Psoas muscle (tissue), 7 donors: ENCODE measurements at regions not wholly inside any gene's neighbourhood (a gene's known extent, or its start where the extent isn't known, plus 50 kb on each side); places are given as distances from the start of the nearest gene placed in this dataset.
"Not testable (repeated sequence)": the region's sequence is repeated elsewhere in the genome, so short reads cannot be mapped to it uniquely, and the experiment has no call there.

Source experiments
- ATAC-seq, 4 donors: fragments of 200-7000 bp; cut with Tn5 transposase; one replicate each; pipeline ENCODE4 v1.9.1; 2020; ENCODE audit warnings: moderate library complexity in 3 of 4, mild to moderate bottlenecking in 2 of 4
- DNase-seq, 2 donors: peaks; one replicate each; pipeline ENCODE4 v3.0.0-alpha.2; 2020
- H3K27ac ChIP-seq: fragments of 200-600 bp; one replicate; pipeline ENCODE4 v1.8.0; 2022
- H3K27me3 ChIP-seq, 3 donors: fragments of 200-600 bp in 1 of 3; one replicate each; pipeline versions ENCODE4 v1.6.1 to v1.8.0; 2013 to 2022; ENCODE audit warnings: low read length in 2 of 3, mild to moderate bottlenecking in 2 of 3, moderate library complexity in 1 of 3; ENCODE audit not compliant: insufficient read depth in 3 of 3
- H3K36me3 ChIP-seq, 2 donors: fragments of 200-600 bp in 1 of 2; one replicate each; pipeline versions ENCODE4 v1.6.1 to v1.8.0; 2013 to 2022; ENCODE audit warnings: low read depth in 1 of 2, mild to moderate bottlenecking in 1 of 2, moderate library complexity in 1 of 2; ENCODE audit not compliant: insufficient read depth in 1 of 2
- H3K4me1 ChIP-seq: fragments of 200-600 bp; one replicate; pipeline ENCODE4 v1.8.0; 2022
- H3K4me3 ChIP-seq: fragments of 200-600 bp; one replicate; pipeline ENCODE4 v1.8.0; 2022; ENCODE audit warnings: mild to moderate bottlenecking
- H3K9me3 ChIP-seq: fragments of 200-600 bp; one replicate; pipeline ENCODE4 v1.8.0; 2022
- WGBS, 3 donors: extraction: QIAGEN DNeasy Blood & Tissue Kit; methylation state at CpG; one replicate each; pipeline versions ENCODE4 v1.1.6 to v1.1.7; 2013; 5-methylcytosine and 5-hydroxymethylcytosine counted together
- intact Hi-C, 2 donors: fragments of 100-400 bp; cut with DNase I; formaldehyde crosslinking; loops; one replicate each; pipeline versions ENCODE4 v1.11.0 to v1.14.2; 2022
- TF ChIP-seq, protein P1 (sequence below): fragments of 200-600 bp; IDR thresholded peaks from one replicate; pipeline ENCODE4 v1.8.0; 2022; ENCODE audit warnings: antibody characterized with exemption
- donor health status: healthy with polysubstance abuse.
- donor health status: DM: no; HTN: no; CAD: no; lungs with moderate emphysema.
- donor health status: Bipolar disorder and iron deficiency.
- donor health status: healthy.
- donor health status: DM: yes; HTN: yes; CAD: no.
- donor health status: DM: no; HTN: no; CAD: no.
- donor health status: DM: yes; HTN: yes; CAD: no.

DNA sequence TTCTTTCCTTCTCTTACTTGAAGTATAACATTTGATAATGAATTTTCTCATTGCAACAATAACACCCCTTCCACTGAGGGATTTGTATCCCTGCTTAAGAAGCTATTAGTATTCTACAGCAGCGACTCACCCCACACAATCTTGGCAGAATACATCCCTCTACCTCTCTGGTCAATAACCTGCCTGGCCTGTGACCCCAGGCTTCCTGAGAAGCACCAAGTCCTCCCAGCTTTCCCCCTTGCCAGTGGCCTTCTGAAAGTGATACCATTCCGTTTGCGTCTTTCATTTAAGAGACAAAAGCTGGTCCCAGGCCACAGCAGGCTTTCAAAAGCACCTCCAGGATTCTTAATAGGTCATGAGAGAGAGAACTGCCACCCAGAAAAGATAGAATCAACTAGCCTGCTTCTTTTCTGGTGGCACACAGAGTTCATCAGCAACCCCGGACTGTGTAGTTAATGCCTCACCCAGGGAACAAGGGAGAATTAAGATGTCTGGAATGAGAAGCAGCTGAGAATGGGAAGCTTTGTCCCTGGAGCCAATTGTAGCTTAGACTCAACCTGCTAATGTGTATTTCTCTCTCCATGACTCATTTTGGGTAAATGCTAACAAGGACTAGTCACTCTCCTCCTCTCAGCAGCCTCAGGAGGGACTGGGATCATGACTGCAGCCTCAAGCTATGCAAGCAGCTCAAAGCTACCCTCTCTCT is 101.0 kb upstream of the CPNE4 start:
- 47 to 49% (median 48%) methylated on average over 4 of the region's 4 CpGs for WGBS, 3 donors
- Histone ChIP-seq H3K4me1 (no peaks in the 10 kb centered on the region), H3K36me3 (no peaks in the 10 kb centered on the region), H3K4me3 (no peak overlapping the region), H3K27me3 (no peaks in the 10 kb centered on the region), H3K27ac (no peak overlapping the region), H3K9me3 (no peaks in the 10 kb centered on the region)
- ATAC-seq = no peak
- TF ChIP-seq, protein P1, sequence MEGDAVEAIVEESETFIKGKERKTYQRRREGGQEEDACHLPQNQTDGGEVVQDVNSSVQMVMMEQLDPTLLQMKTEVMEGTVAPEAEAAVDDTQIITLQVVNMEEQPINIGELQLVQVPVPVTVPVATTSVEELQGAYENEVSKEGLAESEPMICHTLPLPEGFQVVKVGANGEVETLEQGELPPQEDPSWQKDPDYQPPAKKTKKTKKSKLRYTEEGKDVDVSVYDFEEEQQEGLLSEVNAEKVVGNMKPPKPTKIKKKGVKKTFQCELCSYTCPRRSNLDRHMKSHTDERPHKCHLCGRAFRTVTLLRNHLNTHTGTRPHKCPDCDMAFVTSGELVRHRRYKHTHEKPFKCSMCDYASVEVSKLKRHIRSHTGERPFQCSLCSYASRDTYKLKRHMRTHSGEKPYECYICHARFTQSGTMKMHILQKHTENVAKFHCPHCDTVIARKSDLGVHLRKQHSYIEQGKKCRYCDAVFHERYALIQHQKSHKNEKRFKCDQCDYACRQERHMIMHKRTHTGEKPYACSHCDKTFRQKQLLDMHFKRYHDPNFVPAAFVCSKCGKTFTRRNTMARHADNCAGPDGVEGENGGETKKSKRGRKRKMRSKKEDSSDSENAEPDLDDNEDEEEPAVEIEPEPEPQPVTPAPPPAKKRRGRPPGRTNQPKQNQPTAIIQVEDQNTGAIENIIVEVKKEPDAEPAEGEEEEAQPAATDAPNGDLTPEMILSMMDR = no peak
- intact Hi-C loops = no loop called here
- no peak for DNase-seq

DNA sequence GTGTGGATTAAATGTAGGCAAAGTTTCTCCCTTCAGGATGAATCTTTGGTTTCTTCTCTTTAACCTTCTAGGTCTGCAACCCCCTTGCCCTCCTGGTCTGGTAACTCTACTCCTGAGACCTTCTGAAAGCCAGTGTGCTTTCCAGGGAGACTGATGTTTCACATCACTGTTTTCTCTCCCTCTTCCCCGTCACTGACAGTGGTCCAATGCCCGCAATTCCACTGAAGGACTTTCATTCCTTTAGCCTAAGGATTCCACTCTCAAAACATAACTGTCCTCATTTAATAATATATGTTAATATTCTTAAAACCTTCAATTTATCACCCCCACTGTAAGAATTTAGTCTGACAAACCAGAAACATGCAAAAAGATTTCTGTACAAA is 101.5 kb upstream of the CPNE4 start:
- Histone ChIP-seq H3K9me3 (no peaks in the 10 kb centered on the region), H3K4me3 (no peak overlapping the region), H3K27me3 (no peaks in the 10 kb centered on the region), H3K36me3 (no peaks in the 10 kb centered on the region), H3K27ac (no peak overlapping the region), H3K4me1 (no peaks in the 10 kb centered on the region)
- ATAC-seq (no peak), DNase-seq (no peak)
- TF ChIP-seq, protein P1 = no peak
- intact Hi-C loops = no loop called here
- 71 to 74% (median 72%) methylated on average over 2 of the region's 2 CpGs for WGBS, 3 donors

DNA sequence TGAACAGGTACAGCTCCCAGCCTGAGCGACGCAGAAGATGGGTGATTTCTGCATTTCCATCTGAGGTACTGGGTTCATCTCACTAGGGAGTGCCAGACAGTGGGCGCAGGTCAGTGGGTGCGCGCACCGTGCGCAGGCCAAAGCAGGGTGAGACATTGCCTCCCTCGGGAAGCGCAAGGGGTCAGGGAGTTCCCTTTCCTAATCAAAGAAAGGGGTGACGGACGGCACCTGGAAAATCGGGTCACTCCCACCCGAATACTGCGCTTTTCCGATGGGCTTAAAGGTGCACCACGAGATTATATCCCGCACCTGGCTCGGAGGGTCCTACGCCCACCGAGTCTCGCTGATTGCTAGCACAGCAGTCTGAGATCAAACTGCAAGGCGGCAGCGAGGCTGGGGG is 102.1 kb upstream of the CPNE4 start:
- H3K27ac ChIP-seq, intact Hi-C loops, H3K9me3 ChIP-seq, H3K4me1 ChIP-seq, H3K36me3 ChIP-seq, DNase-seq, H3K4me3 ChIP-seq, H3K27me3 ChIP-seq, ATAC-seq: not testable (repeated sequence)
- WGBS, 3 donors = 46 to 76% (median 65%) methylated on average over 21 to 23 of the region's 23 CpGs

DNA sequence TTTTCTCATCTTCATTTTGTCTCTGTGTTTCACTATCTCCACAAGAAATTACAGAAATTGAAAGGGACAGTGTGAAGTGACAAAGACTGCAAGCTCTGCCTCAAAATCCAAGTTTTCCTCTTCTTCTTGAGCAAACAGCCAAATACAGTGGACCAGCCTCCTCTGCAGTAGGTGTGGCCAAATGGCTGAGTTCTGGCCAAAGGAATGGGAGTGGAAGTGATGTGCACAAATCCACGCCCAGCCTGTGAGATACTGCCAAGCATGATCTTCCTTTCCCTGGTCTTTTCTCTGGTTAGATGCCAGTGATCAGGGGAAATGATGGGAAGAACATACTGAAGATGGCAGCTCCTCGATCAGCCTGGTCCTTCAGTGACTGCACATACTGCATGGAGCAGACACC is 111.0 kb upstream of the CPNE4 start:
- Histone ChIP-seq H3K27ac (no peak overlapping the region), H3K36me3 (no peaks in the 10 kb centered on the region), H3K4me1 (no peaks in the 10 kb centered on the region), H3K9me3 (no peaks in the 10 kb centered on the region), H3K4me3 (no peak overlapping the region), H3K27me3 (no peaks in the 10 kb centered on the region)
- intact Hi-C loops = no loop called here
- WGBS, 3 donors = 36 to 45% (median 43%) methylated on average over 2 of the region's 2 CpGs
- TF ChIP-seq, protein P1 = no peak
- DNase-seq (no peak), ATAC-seq (no peak)

DNA sequence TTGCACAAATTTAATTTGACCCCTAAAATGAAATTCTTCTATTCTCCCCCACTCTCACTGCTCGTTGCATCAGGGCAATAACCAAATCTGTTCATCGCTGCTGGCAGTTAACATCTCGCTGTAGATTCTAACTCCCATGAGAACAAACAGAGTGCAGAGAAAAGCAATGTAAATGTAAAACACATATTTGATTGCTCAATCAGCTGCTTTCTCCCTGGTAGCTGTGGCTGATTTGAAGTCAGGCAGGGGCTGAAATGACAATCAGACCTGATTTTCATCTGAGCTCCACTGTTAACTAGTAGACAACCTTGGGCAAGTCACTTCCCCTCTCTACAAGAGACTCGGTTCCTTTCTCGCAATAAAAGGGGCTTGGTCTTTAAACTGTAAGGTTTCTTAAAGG is 119.8 kb upstream of the CPNE4 start:
- DNase-seq (no peak), ATAC-seq (no peak)
- no peaks in the 10 kb centered on the region for H3K4me1 ChIP-seq
- no peaks in the 10 kb centered on the region for H3K27me3 ChIP-seq
- intact Hi-C loops = no loop called here
- no peak overlapping the region for H3K4me3 ChIP-seq
- H3K27ac ChIP-seq = no peak overlapping the region
- H3K36me3 ChIP-seq = no peaks in the 10 kb centered on the region
- WGBS, 3 donors = 66 to 73% (median 71%) methylated on average over 5 of the region's 5 CpGs
- TF ChIP-seq, protein P1 = no peak
- H3K9me3 ChIP-seq = no peaks in the 10 kb centered on the region
